ENCODE measurements at regions not wholly inside any gene's neighbourhood (a gene's known extent, or its start where the extent isn't known, plus 50 kb on each side); places are given as distances from the start of the nearest gene placed in this dataset.

DNA sequence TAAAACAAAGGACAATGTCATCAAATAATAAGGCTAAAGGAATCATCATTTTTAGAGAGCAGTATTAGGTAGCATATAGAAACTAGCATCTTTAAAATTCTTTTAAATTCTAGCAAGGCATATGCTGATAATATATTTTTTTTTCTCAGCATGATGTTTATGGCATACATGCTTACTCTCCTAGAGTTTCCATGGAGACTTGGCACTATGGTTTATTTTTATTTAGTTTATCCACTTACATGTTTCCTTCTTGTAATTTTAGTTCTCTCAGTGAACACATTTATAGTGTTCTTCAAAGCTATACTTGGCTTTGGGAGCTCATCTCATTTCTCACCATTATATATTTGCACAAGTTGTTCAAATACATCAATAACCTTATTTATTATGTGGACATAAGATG, 413.8 kb upstream of the LINC00305 start:
- TF ChIP-seq, protein P1, sequence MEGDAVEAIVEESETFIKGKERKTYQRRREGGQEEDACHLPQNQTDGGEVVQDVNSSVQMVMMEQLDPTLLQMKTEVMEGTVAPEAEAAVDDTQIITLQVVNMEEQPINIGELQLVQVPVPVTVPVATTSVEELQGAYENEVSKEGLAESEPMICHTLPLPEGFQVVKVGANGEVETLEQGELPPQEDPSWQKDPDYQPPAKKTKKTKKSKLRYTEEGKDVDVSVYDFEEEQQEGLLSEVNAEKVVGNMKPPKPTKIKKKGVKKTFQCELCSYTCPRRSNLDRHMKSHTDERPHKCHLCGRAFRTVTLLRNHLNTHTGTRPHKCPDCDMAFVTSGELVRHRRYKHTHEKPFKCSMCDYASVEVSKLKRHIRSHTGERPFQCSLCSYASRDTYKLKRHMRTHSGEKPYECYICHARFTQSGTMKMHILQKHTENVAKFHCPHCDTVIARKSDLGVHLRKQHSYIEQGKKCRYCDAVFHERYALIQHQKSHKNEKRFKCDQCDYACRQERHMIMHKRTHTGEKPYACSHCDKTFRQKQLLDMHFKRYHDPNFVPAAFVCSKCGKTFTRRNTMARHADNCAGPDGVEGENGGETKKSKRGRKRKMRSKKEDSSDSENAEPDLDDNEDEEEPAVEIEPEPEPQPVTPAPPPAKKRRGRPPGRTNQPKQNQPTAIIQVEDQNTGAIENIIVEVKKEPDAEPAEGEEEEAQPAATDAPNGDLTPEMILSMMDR (IDR thresholded peaks at IDR 0.05) = no peak
- TF ChIP-seq ZFX (IDR thresholded peaks at IDR 0.05; ENCODE audit: borderline replicate concordance) = no peak

Measured in 22Rv1 (cell line).